Mammary epithelial cell (primary cell): ENCODE measurements at regions not wholly inside any gene's neighbourhood (a gene's known extent, or its start where the extent isn't known, plus 50 kb on each side); places are given as distances from the start of the nearest gene placed in this dataset.

Experiments
- CTCF ChIP-seq, 2 donors: IDR thresholded peaks in 1 of 2; conservative IDR thresholded peaks in 1 of 2; 2 replicates each; pipeline ENCODE4 v1.5.1; 2011 to 2012; ENCODE audit warnings: inconsistent platforms in 2 of 2, low read length in 2 of 2, mild to moderate bottlenecking in 2 of 2, control low read depth in 1 of 2, low read depth in 1 of 2; ENCODE audit not compliant: insufficient read depth in 1 of 2; ENCODE audit errors: extremely low read depth in 1 of 2
- EZH2 ChIP-seq: IDR thresholded peaks from 2 replicates; pipeline ENCODE4 v1.6.1; 2012; ENCODE audit warnings: low read length, inconsistent platforms, borderline replicate concordance

- TF ChIP-seq CTCF (conservative IDR thresholded peaks at IDR 0.05 in 1 of 2, IDR thresholded peaks at IDR 0.05 in 1 of 2; ENCODE audit: extremely low read depth in 1 of 2, insufficient read depth in 1 of 2, low read depth in 1 of 2, low read length in 2 of 2) (no peak), EZH2 (no peak)
These were observed 1679.2 kb upstream of the TENM3 start for GRCh38 chr4:180564026-180564425.
